B cell (primary cell): ENCODE measurements at regions not wholly inside any gene's neighbourhood (a gene's known extent, or its start where the extent isn't known, plus 50 kb on each side); places are given as distances from the start of the nearest gene placed in this dataset.

Source experiments
- ATAC-seq: fragments of 200-7000 bp; cut with Tn5 transposase; one replicate; pipeline ENCODE4 v1.10.0; 2021; ENCODE audit warnings: low read depth, mild to moderate bottlenecking, moderate number of reproducible peaks, moderate library complexity
- CTCF ChIA-PET: fragments of 350-600 bp; sonication (Branson Sonifier 250); formaldehyde crosslinking; loops from one replicate; lab custom pipeline; 2021; ENCODE audit warnings: antibody characterized with exemption, inconsistent platforms; lab: Charles Lee
- POLR2A ChIA-PET: fragments of 350-600 bp; sonication (Branson Sonifier 250); formaldehyde crosslinking; loops from one replicate; lab custom pipeline; 2021; ENCODE audit warnings: antibody characterized with exemption; lab: Charles Lee
- DNase-seq: peaks from one replicate; pipeline ENCODE4 v3.0.0; 2013
- H2AFZ ChIP-seq: 2 replicates; pipeline ENCODE4 v1.6.1; 2012; ENCODE audit warnings: mild to moderate bottlenecking, low read depth, low read length; ENCODE audit not compliant: insufficient read depth, poor library complexity, severe bottlenecking
- H3K27ac ChIP-seq, 2 donors: 1 replicate in 1 of 2; 2 replicates in 1 of 2; pipeline ENCODE4 v1.5.1; 2012 to 2013; ENCODE audit warnings: low read length in 2 of 2, mild to moderate bottlenecking in 2 of 2, moderate library complexity in 1 of 2
- H3K27me3 ChIP-seq, 4 experiments: fragments of 200-600 bp in 1 of 4; sonication (generic) in 1 of 4; replicated peaks in 1 of 4; 1 replicate in 2 of 4; 2 replicates in 2 of 4; pipeline versions ENCODE4 v1.6.1 to v1.7.0; 2013 to 2016; ENCODE audit warnings: low read length in 3 of 4, mild to moderate bottlenecking in 2 of 4, mixed read lengths in 1 of 4, moderate library complexity in 1 of 4; ENCODE audit not compliant: insufficient read depth in 4 of 4, control insufficient read depth in 3 of 4; ENCODE audit errors: control extremely low read depth in 1 of 4
- H3K36me3 ChIP-seq, 2 experiments: replicated peaks in 1 of 2; 1 replicate in 1 of 2; 2 replicates in 1 of 2; pipeline versions ENCODE4 v1.6.1 to v1.7.1; 2013; ENCODE audit warnings: low read length in 1 of 2; ENCODE audit not compliant: insufficient read depth in 2 of 2, control insufficient read depth in 1 of 2; ENCODE audit errors: control extremely low read depth in 1 of 2, extremely low read depth in 1 of 2
- H3K4me1 ChIP-seq, 2 donors: fragments of 200-600 bp in 1 of 2; sonication (generic) in 1 of 2; 1 replicate in 1 of 2; 2 replicates in 1 of 2; pipeline versions ENCODE4 v1.5.1 to v1.6.1; 2013 to 2017; ENCODE audit warnings: low read length in 2 of 2; ENCODE audit not compliant: control insufficient read depth in 2 of 2, insufficient read depth in 2 of 2
- H3K4me2 ChIP-seq: replicated peaks from 2 replicates; pipeline ENCODE3; 2012; ENCODE audit warnings: mild to moderate bottlenecking, low read depth, low read length; ENCODE audit not compliant: poor library complexity, severe bottlenecking
- H3K4me3 ChIP-seq, 5 experiments: fragments of 200-600 bp in 1 of 5; sonication (generic) in 1 of 5; 1 replicate in 3 of 5; 2 replicates in 2 of 5; pipeline versions ENCODE4 v1.5.1 to v1.7.0; 2011 to 2016; ENCODE audit warnings: low read length in 4 of 5, mild to moderate bottlenecking in 4 of 5, low read depth in 2 of 5, control low read depth in 1 of 5, moderate library complexity in 1 of 5; ENCODE audit not compliant: insufficient read depth in 1 of 5; ENCODE audit errors: control extremely low read depth in 1 of 5, extremely low read depth in 1 of 5
- H3K79me2 ChIP-seq: fragments of 200-600 bp; sonication (generic); one replicate; pipeline ENCODE4 v1.6.0; 2016; ENCODE audit warnings: low read length; ENCODE audit not compliant: control insufficient read depth, insufficient read depth
- H3K9ac ChIP-seq: fragments of 200-600 bp; sonication (generic); 2 replicates; pipeline ENCODE4 v1.6.1; 2017; ENCODE audit warnings: mild to moderate bottlenecking, low read length, moderate library complexity
- H3K9me3 ChIP-seq, 3 donors: one replicate each; pipeline versions ENCODE4 v1.6.1 to v1.7.1; 2013; ENCODE audit warnings: low read length in 2 of 3; ENCODE audit not compliant: control insufficient read depth in 2 of 3, insufficient read depth in 1 of 3; ENCODE audit errors: control extremely low read depth in 1 of 3
- H4K20me1 ChIP-seq: 2 replicates; pipeline ENCODE4 v1.6.0; 2012; ENCODE audit warnings: mild to moderate bottlenecking, low read length; ENCODE audit not compliant: insufficient read depth, control insufficient read depth, poor library complexity, severe bottlenecking
- H3K27ac Mint-ChIP-seq: one replicate; pipeline ENCODE4 v1.8.0; 2021; ENCODE audit warnings: mixed read lengths
- H3K27me3 Mint-ChIP-seq: one replicate; pipeline ENCODE4 v1.8.0; 2021; ENCODE audit warnings: mixed read lengths
- H3K4me1 Mint-ChIP-seq: one replicate; pipeline ENCODE4 v1.8.0; 2021; ENCODE audit warnings: mixed read lengths
- H3K4me3 Mint-ChIP-seq: one replicate; pipeline ENCODE4 v1.8.0; 2021; ENCODE audit warnings: mixed read lengths
- H3K9me3 Mint-ChIP-seq: one replicate; pipeline ENCODE4 v1.8.0; 2022; ENCODE audit warnings: mixed read lengths; ENCODE audit not compliant: insufficient read depth
- EZH2 ChIP-seq: IDR thresholded peaks from 2 replicates; pipeline ENCODE4 v1.6.1; 2012; ENCODE audit warnings: borderline replicate concordance, low read depth, mild to moderate bottlenecking, moderate library complexity, low read length; ENCODE audit not compliant: insufficient read depth, poor library complexity, severe bottlenecking
- WGBS: methylation state at CpG from one replicate; pipeline ENCODE4 v1.1.5; 2013; ENCODE audit warnings: missing lambda C conversion rate; ENCODE audit not compliant: insufficient coverage; 5-methylcytosine and 5-hydroxymethylcytosine counted together
- intact Hi-C: fragments of 100-400 bp; cut with micrococcal nuclease; formaldehyde crosslinking; loops from one replicate; pipeline ENCODE4 v1.10.0; 2022
- TF ChIP-seq, protein P1 (sequence below): fragments of 200-600 bp; IDR thresholded peaks from one replicate; pipeline ENCODE4 v1.8.0; 2022; ENCODE audit warnings: antibody characterized with exemption, mild to moderate bottlenecking

DNA sequence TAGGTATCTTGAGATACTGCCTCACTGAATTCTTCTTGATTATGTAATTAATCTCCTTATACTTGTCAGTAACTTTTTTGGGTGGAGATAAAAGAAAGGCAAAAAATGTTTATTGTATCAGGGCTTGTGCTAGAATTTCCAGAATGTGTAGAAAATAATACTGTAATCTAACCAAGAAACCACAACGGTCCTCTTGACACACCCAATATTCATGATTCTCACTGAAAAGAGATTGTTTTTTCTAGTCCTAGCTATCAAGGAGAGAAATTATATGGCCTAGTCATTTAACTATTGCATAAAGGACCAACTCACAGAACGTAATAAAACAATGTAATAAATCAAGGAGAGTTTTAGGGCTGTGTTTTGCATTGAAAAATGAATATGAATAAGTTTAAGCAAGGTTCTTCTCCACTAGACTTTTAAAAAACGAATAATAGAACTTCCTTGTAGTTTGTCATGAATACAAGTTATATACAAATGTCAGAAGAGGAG, 80.0 kb upstream of the STEAP4 start:
- no CpG with 5 or more reads among the region's 3 CpGs for WGBS
- no peaks in the 10 kb centered on the region for H4K20me1 ChIP-seq
- no peaks in the 10 kb centered on the region for H3K79me2 ChIP-seq
- no peak overlapping the region for H3K9ac ChIP-seq
- no peaks in the 10 kb centered on the region for H3K9me3 ChIP-seq
- DNase-seq (no peak), ATAC-seq (no peak)
- ChIA-PET CTCF (no interaction called here), POLR2A (no interaction called here)
- TF ChIP-seq, protein P1, sequence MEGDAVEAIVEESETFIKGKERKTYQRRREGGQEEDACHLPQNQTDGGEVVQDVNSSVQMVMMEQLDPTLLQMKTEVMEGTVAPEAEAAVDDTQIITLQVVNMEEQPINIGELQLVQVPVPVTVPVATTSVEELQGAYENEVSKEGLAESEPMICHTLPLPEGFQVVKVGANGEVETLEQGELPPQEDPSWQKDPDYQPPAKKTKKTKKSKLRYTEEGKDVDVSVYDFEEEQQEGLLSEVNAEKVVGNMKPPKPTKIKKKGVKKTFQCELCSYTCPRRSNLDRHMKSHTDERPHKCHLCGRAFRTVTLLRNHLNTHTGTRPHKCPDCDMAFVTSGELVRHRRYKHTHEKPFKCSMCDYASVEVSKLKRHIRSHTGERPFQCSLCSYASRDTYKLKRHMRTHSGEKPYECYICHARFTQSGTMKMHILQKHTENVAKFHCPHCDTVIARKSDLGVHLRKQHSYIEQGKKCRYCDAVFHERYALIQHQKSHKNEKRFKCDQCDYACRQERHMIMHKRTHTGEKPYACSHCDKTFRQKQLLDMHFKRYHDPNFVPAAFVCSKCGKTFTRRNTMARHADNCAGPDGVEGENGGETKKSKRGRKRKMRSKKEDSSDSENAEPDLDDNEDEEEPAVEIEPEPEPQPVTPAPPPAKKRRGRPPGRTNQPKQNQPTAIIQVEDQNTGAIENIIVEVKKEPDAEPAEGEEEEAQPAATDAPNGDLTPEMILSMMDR: no peak
- TF ChIP-seq EZH2: no peak
- H3K36me3 ChIP-seq: no peaks in the 10 kb centered on the region
- no peak overlapping the region for H3K27ac ChIP-seq
- Mint-ChIP-seq H3K4me3 (no peak overlapping the region), H3K4me1 (peaks cover 3% of the 10 kb centered on the region), H3K27ac (no peak overlapping the region), H3K9me3 (no peaks in the 10 kb centered on the region), H3K27me3 (no peaks in the 10 kb centered on the region)
- H3K27me3 ChIP-seq: no peaks in the 10 kb centered on the region
- no peak overlapping the region for H2AFZ ChIP-seq
- H3K4me2 ChIP-seq: no peak overlapping the region
- no peak overlapping the region for H3K4me3 ChIP-seq
- intact Hi-C loops: no loop called here
- no peaks in the 10 kb centered on the region for H3K4me1 ChIP-seq

DNA sequence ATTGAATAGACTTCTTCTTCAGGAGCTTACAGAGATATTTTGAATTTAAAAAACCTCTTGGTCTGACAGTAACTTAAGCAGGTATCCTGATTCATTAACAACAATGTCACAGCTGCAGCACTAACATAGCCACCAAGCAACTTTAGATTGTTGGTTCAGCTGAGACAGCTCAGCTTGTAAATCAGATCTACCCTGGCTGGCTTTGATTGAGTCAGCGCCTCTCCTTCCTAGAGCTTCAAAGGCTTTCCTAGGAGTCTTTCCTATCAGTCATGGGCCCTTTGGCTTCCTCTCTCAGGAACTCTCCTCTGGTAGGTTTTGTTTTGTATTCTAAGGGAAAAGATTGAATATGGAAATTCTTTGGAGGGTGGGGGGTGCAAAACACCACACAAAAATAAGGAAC, 70.7 kb upstream of the STEAP4 start:
- Histone ChIP-seq H2AFZ (no peak overlapping the region), H3K27ac (no peak overlapping the region), H3K79me2 (no peaks in the 10 kb centered on the region), H3K27me3 (no peaks in the 10 kb centered on the region), H3K36me3 (no peaks in the 10 kb centered on the region), H3K4me2 (no peak overlapping the region), H3K4me1 (no peaks in the 10 kb centered on the region), H3K4me3 (no peak overlapping the region), H4K20me1 (no peaks in the 10 kb centered on the region), H3K9ac (no peak overlapping the region), H3K9me3 (no peaks in the 10 kb centered on the region)
- ChIA-PET POLR2A (no interaction called here), CTCF (no interaction called here)
- H3K27ac Mint-ChIP-seq: no peak overlapping the region
- H3K4me3 Mint-ChIP-seq: no peak overlapping the region
- no peak for TF ChIP-seq EZH2
- TF ChIP-seq, protein P1: no peak
- no peaks in the 10 kb centered on the region for H3K27me3 Mint-ChIP-seq
- WGBS: no CpG with 5 or more reads among the region's 1 CpG
- ATAC-seq (no peak), DNase-seq (no peak)
- no peaks in the 10 kb centered on the region for H3K9me3 Mint-ChIP-seq
- H3K4me1 Mint-ChIP-seq: no peaks in the 10 kb centered on the region
- intact Hi-C loops: no loop called here
